ENCODE measurements at regions not wholly inside any gene's neighbourhood (a gene's known extent, or its start where the extent isn't known, plus 50 kb on each side); places are given as distances from the start of the nearest gene placed in this dataset.

DNA sequence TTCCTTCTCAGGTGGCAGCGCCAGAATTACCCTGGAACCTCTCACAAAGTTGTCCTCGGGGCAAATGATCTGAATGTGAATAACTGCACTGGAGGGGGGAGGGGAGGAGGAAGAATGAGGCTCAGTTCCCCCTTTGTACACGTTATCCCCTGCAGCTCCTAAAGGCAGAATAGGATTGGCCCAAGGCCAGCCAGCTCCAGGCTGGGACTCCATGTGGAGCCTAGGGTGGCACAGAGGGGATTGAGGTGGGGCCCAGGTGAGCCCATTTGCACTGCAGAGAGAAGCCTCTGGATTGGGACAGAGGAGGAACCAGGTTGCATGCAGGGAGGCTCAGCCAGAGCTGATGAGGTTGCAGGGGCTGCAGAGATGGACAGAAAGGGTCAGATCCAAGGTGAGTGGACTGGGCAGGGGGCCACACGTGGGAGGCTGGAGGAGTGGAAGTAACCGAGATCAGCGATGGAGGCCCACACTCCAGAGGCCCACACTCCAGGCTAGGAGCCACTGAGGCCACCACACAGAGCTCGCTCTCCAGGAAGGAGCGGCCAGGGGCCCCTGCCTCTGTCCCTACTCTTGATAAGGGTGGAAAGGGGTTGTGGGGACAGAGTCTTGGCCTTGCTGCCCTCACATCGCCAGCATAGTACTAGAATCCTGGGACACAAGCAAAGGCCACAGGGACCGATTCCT lies 78.6 kb downstream of the RBFOX3 start:
- Mint-ChIP-seq H3K4me1 (no peaks in the 10 kb centered on the region), H3K4me3 (no peak overlapping the region), H3K9me3 (no peaks in the 10 kb centered on the region), H3K27me3 (peaks cover 11% of the 10 kb centered on the region), H3K27ac (no peak overlapping the region), H3K36me3 (no peaks in the 10 kb centered on the region)

GRCh38 chr17:79531191-79532095 lies 79.4 kb downstream of the RBFOX3 start:
- H3K4me3 Mint-ChIP-seq, result no peak overlapping the region
- no peaks in the 10 kb centered on the region for H3K9me3 Mint-ChIP-seq
- H3K27ac Mint-ChIP-seq, result no peak overlapping the region
- no peaks in the 10 kb centered on the region for H3K36me3 Mint-ChIP-seq
- H3K27me3 Mint-ChIP-seq, result peaks cover 12% of the 10 kb centered on the region
- no peaks in the 10 kb centered on the region for H3K4me1 Mint-ChIP-seq

DNA sequence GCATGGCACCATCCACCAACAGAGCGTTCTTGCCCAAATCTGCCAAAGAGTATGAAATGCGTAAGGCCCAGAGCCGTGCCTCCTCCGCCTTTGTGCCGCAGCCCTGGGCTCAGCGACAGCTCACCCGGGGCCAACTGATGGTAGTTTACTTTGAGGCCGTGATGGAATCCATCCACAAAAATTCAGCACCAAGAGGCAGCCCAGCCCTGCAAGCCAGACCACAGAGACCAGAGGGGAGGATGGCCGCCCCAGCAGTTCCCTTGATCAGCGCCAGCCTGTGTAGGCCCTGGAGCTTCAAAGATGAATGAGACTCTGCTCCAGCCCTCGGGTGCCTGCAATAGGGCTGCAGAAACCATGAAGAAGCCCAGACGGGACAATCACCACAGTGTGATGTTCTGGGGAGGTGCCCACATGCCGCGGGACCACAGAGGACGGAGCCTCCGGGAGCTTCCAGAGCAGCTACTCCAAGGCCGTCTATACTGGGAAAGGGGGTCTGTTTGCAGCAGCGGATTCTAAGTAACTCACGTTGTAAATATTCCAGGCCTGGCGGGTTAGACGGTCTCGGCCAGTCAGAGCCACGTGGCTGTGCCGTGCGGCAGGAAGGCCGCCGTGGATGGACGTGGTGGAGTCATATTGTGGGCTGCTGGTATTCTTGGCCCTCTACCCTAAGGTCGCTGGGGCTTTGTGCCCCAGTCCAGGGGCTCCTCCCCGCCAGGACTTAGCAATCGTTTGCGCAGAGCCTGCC lies 80.3 kb downstream of the RBFOX3 start:
- H3K4me1 Mint-ChIP-seq, result no peaks in the 10 kb centered on the region
- H3K36me3 Mint-ChIP-seq, result no peaks in the 10 kb centered on the region
- H3K4me3 Mint-ChIP-seq, result no peak overlapping the region
- H3K27me3 Mint-ChIP-seq, result peaks cover 14% of the 10 kb centered on the region
- no peaks in the 10 kb centered on the region for H3K9me3 Mint-ChIP-seq
- H3K27ac Mint-ChIP-seq, result peak overlapping the region; percentile 30

DNA sequence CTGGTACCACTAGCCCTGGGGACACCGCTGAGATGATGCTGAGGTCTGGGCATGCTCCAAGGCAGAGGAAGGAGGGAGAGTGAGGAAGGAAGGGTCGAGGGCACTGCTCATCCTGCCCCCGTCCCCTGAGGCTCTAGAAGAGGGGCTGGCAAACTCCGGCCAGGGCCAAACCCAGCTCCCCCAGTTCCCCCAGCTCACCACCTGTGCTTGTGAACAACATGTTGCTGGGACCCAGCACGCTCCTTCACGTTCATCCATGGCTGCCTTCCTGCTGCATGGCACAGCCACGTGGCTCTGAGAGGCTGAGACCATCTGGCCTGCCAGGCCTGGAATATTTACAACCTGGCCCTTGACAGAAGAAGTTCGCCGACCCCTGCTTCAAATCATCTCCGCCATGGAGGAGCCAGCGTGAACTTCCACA lies 81.2 kb downstream of the RBFOX3 start:
- peaks cover 16% of the 10 kb centered on the region for H3K27me3 Mint-ChIP-seq
- no peaks in the 10 kb centered on the region for H3K36me3 Mint-ChIP-seq
- no peak overlapping the region for H3K27ac Mint-ChIP-seq
- no peaks in the 10 kb centered on the region for H3K4me1 Mint-ChIP-seq
- no peak overlapping the region for H3K4me3 Mint-ChIP-seq
- H3K9me3 Mint-ChIP-seq, result no peaks in the 10 kb centered on the region

- Mint-ChIP-seq H3K4me1 (no peaks in the 10 kb centered on the region), H3K27me3 (peaks cover 16% of the 10 kb centered on the region), H3K9me3 (no peaks in the 10 kb centered on the region), H3K4me3 (no peak overlapping the region), H3K36me3 (no peaks in the 10 kb centered on the region), H3K27ac (no peak overlapping the region)
Observed at GRCh38 chr17:79528592-79529125, 82.2 kb downstream of the RBFOX3 start.

- H3K27ac Mint-ChIP-seq, result no peak overlapping the region
Observed at GRCh38 chr17:79527306-79527705, 83.5 kb downstream of the RBFOX3 start.

GRCh38 chr17:79525793-79526677 lies 84.8 kb downstream of the RBFOX3 start:
- Mint-ChIP-seq H3K36me3 (no peaks in the 10 kb centered on the region), H3K4me3 (no peak overlapping the region), H3K4me1 (no peaks in the 10 kb centered on the region), H3K27ac (no peak overlapping the region), H3K9me3 (no peaks in the 10 kb centered on the region), H3K27me3 (peaks cover 14% of the 10 kb centered on the region)

More at GRCh38 chr17:79527306-79527705, 83.5 kb downstream of the RBFOX3 start:
- no peak overlapping the region for H3K4me3 Mint-ChIP-seq
- H3K4me1 Mint-ChIP-seq, result no peaks in the 10 kb centered on the region
- H3K27me3 Mint-ChIP-seq, result peaks cover 16% of the 10 kb centered on the region
- H3K9me3 Mint-ChIP-seq, result no peaks in the 10 kb centered on the region
- H3K36me3 Mint-ChIP-seq, result no peaks in the 10 kb centered on the region

DNA sequence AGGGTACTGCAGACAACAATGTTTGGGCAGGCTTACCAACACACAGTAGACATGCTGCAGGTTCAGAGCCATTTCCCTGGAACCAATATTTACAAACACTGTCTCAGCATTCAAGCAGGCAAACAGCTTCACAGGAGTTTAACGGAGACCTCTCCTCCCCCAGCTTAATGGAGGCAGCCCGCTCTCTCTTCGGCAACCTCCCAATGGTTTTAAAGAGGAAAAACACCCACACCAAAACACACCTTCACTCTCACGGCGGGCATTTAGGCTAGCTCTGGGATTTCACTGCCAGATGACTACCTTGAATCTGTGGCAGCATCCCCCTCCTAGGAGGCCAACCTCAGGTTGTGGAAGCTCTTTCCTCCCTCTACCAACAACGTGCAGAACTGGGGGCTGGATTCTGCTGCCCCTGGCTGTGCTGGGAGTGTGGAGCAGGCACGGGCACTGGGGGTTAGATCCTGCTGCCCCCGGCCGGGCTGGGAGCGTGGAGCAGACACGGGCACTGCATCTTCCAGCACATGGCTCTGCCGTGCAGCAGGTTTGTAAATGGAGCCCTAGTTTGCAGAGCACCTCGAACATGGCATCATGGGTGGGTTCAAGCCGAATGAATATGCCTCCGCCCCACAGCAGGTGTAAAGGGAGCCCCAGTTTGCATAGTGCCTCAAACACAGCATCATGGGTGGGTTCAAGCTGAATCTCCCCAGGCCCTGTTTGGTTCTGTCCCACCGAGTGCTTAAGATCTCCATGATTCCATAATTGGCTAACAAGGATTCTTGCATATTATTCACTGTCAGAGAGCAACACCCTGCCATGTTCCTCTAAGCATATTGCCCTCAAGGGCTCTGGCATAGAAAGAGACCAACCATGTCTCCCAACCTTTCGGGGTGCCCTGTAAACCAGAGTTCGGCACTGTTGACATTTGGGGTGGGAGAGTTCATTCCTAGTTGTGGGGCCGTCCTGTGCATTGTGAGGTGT lies 86.4 kb downstream of the RBFOX3 start:
- Mint-ChIP-seq H3K27me3 (peaks cover 11% of the 10 kb centered on the region), H3K4me1 (no peaks in the 10 kb centered on the region), H3K27ac (no peak overlapping the region), H3K9me3 (no peaks in the 10 kb centered on the region), H3K4me3 (no peak overlapping the region), H3K36me3 (no peaks in the 10 kb centered on the region)

GRCh38 chr17:79522414-79522813 lies 88.4 kb downstream of the RBFOX3 start:
- H3K27me3 Mint-ChIP-seq, result peaks cover 11% of the 10 kb centered on the region
- no peak overlapping the region for H3K4me3 Mint-ChIP-seq
- H3K27ac Mint-ChIP-seq, result no peak overlapping the region
- H3K9me3 Mint-ChIP-seq, result no peaks in the 10 kb centered on the region
- no peaks in the 10 kb centered on the region for H3K36me3 Mint-ChIP-seq
- H3K4me1 Mint-ChIP-seq, result no peaks in the 10 kb centered on the region

- Mint-ChIP-seq H3K36me3 (no peaks in the 10 kb centered on the region), H3K9me3 (no peaks in the 10 kb centered on the region), H3K4me3 (no peak overlapping the region), H3K27me3 (peaks cover 14% of the 10 kb centered on the region), H3K27ac (no peak overlapping the region), H3K4me1 (no peaks in the 10 kb centered on the region)
Observed at GRCh38 chr17:79521225-79521624, 89.6 kb downstream of the RBFOX3 start.

GRCh38 chr17:79520167-79521165 lies 90.4 kb downstream of the RBFOX3 start:
- Mint-ChIP-seq H3K27ac (no peak overlapping the region), H3K36me3 (no peaks in the 10 kb centered on the region), H3K9me3 (no peaks in the 10 kb centered on the region), H3K4me3 (no peak overlapping the region), H3K4me1 (no peaks in the 10 kb centered on the region), H3K27me3 (peaks cover 12% of the 10 kb centered on the region)

GRCh38 chr17:79519601-79520000 lies 91.2 kb downstream of the RBFOX3 start:
- Mint-ChIP-seq H3K4me1 (no peaks in the 10 kb centered on the region), H3K9me3 (no peaks in the 10 kb centered on the region), H3K4me3 (no peak overlapping the region), H3K27ac (no peak overlapping the region), H3K27me3 (peaks cover 11% of the 10 kb centered on the region), H3K36me3 (no peaks in the 10 kb centered on the region)

Data from activated naive CD4-positive, alpha-beta T cell treated with anti-CD3 and anti-CD28 coated beads, Interleukin-2, amount 50 U/mL, for 24 hours (primary cell).